HepG2 (cell line): ENCODE measurements at regions not wholly inside any gene's neighbourhood (a gene's known extent, or its start where the extent isn't known, plus 50 kb on each side); places are given as distances from the start of the nearest gene placed in this dataset.

Experiments used
- FOXA1 ChIP-seq, 2 experiments: fragments of 450-650 bp in 1 of 2; sonication (generic) in 1 of 2; formaldehyde crosslinking in 1 of 2; IDR thresholded peaks; 2 replicates each; pipeline versions ENCODE4 v1.4.0 to v1.6.1; 2016 to 2020; ENCODE audit warnings: missing genetic modification reagents in 1 of 2
- HNRNPK ChIP-seq: fragments of 200-400 bp; formaldehyde crosslinking; IDR thresholded peaks from 2 replicates; pipeline ENCODE4 v1.6.1; 2018; ENCODE audit warnings: low read length, low read depth, moderate library complexity, mild to moderate bottlenecking; ENCODE audit not compliant: poor library complexity, severe bottlenecking
- KLF6 ChIP-seq: IDR thresholded peaks from 2 replicates; pipeline ENCODE4 v1.8.0; 2016; ENCODE audit warnings: missing biosample characterization, missing genetic modification reagents
- KLF9 ChIP-seq: IDR thresholded peaks from 2 replicates; pipeline ENCODE4 v1.6.1; 2016; ENCODE audit warnings: low read depth
- NFIC ChIP-seq: IDR thresholded peaks from 2 replicates; pipeline ENCODE4 v1.6.1; 2012; ENCODE audit warnings: mild to moderate bottlenecking, low read length, inconsistent platforms
- SATB2 ChIP-seq: sonication (generic); formaldehyde crosslinking; IDR thresholded peaks from 2 replicates; pipeline ENCODE4 v1.5.0; 2020; ENCODE audit warnings: missing genetic modification reagents
- SOX6 ChIP-seq, 2 experiments: fragments of 450-650 bp in 1 of 2; sonication (generic) in 1 of 2; formaldehyde crosslinking in 1 of 2; IDR thresholded peaks; 2 replicates each; pipeline versions ENCODE4 v1.4.0 to v1.6.1; 2017 to 2020; ENCODE audit warnings: antibody characterized with exemption in 1 of 2, mild to moderate bottlenecking in 1 of 2, missing genetic modification reagents in 1 of 2
- THYN1 ChIP-seq: sonication (generic); formaldehyde crosslinking; IDR thresholded peaks from 2 replicates; pipeline ENCODE4 v1.8.1; 2023; ENCODE audit warnings: low read depth, mild to moderate bottlenecking, moderate library complexity, missing genetic modification reagents, borderline replicate concordance
- ZFP41 ChIP-seq: sonication (generic); formaldehyde crosslinking; IDR thresholded peaks from 2 replicates; pipeline ENCODE4 v1.4.0; 2020; ENCODE audit warnings: mild to moderate bottlenecking, missing genetic modification reagents, borderline replicate concordance
- ZNF839 ChIP-seq: sonication (generic); formaldehyde crosslinking; IDR thresholded peaks from 2 replicates; pipeline ENCODE4 v1.4.0; 2020; ENCODE audit warnings: missing genetic modification reagents, mild to moderate bottlenecking, borderline replicate concordance
- TF ChIP-seq, protein P1 (sequence below): sonication (generic); formaldehyde crosslinking; IDR thresholded peaks from 2 replicates; pipeline ENCODE4 v1.8.0; 2022; ENCODE audit warnings: mild to moderate bottlenecking, missing genetic modification reagents, moderate library complexity
- TF ChIP-seq, protein P2 (sequence below): sonication (generic); formaldehyde crosslinking; IDR thresholded peaks from 2 replicates; pipeline ENCODE4 v1.4.0; 2020; ENCODE audit warnings: missing genetic modification reagents
- TF ChIP-seq, protein P3 (sequence below): sonication (generic); formaldehyde crosslinking; IDR thresholded peaks from 2 replicates; pipeline ENCODE4 v1.5.0; 2020; ENCODE audit warnings: mild to moderate bottlenecking, missing genetic modification reagents

DNA sequence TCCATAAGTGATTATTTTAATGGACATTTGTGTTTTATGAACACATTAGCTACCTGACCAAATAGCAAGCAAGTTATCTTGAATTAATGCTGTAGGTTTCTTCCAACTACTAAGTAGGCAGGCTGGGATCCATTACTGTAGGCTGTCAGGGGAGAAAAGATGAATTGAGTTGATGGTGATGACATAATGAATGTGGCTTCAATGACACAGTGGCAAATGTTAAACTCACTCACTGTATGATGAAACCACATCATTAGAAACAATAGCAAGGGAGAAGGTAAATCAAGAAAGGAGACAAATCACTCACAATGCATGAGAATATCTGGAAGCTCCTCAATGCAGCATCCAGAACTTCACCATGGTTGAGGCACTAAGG, 529.7 kb upstream of the CITED2 start:
- TF ChIP-seq ZNF839 (CRISPR knock-in tag): no peak
- TF ChIP-seq THYN1 (CRISPR knock-in tag): no peak
- TF ChIP-seq ZFP41: no peak
- TF ChIP-seq NFIC: no peak
- TF ChIP-seq HNRNPK: no peak
- TF ChIP-seq FOXA1 (IDR thresholded peaks at IDR 0.05): no peak
- TF ChIP-seq FOXA1 (CRISPR knock-in tag; IDR thresholded peaks at IDR 0.05): no peak
- no peak for TF ChIP-seq KLF6 (CRISPR knock-in tag)
- no peak for TF ChIP-seq SOX6 (IDR thresholded peaks at IDR 0.05)
- no peak for TF ChIP-seq SOX6 (CRISPR knock-in tag; IDR thresholded peaks at IDR 0.05)
- TF ChIP-seq, protein P1, sequence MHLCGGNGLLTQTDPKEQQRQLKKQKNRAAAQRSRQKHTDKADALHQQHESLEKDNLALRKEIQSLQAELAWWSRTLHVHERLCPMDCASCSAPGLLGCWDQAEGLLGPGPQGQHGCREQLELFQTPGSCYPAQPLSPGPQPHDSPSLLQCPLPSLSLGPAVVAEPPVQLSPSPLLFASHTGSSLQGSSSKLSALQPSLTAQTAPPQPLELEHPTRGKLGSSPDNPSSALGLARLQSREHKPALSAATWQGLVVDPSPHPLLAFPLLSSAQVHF (CRISPR knock-in tag): no peak
- TF ChIP-seq SATB2 (CRISPR knock-in tag): no peak
- TF ChIP-seq, protein P2, sequence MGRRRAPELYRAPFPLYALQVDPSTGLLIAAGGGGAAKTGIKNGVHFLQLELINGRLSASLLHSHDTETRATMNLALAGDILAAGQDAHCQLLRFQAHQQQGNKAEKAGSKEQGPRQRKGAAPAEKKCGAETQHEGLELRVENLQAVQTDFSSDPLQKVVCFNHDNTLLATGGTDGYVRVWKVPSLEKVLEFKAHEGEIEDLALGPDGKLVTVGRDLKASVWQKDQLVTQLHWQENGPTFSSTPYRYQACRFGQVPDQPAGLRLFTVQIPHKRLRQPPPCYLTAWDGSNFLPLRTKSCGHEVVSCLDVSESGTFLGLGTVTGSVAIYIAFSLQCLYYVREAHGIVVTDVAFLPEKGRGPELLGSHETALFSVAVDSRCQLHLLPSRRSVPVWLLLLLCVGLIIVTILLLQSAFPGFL (CRISPR knock-in tag): no peak
- TF ChIP-seq, protein P3, sequence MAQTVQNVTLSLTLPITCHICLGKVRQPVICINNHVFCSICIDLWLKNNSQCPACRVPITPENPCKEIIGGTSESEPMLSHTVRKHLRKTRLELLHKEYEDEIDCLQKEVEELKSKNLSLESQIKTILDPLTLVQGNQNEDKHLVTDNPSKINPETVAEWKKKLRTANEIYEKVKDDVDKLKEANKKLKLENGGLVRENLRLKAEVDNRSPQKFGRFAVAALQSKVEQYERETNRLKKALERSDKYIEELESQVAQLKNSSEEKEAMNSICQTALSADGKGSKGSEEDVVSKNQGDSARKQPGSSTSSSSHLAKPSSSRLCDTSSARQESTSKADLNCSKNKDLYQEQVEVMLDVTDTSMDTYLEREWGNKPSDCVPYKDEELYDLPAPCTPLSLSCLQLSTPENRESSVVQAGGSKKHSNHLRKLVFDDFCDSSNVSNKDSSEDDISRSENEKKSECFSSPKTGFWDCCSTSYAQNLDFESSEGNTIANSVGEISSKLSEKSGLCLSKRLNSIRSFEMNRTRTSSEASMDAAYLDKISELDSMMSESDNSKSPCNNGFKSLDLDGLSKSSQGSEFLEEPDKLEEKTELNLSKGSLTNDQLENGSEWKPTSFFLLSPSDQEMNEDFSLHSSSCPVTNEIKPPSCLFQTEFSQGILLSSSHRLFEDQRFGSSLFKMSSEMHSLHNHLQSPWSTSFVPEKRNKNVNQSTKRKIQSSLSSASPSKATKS (CRISPR knock-in tag): no peak
- no peak for TF ChIP-seq KLF9 (CRISPR knock-in tag)
